NCI-H82 (cell line): ENCODE measurements at regions not wholly inside any gene's neighbourhood (a gene's known extent, or its start where the extent isn't known, plus 50 kb on each side); places are given as distances from the start of the nearest gene placed in this dataset.
A peak's percentile ranks its signal among the peaks of the same experiment; 100 is the strongest.

Source experiments
- DNase-seq: peaks from one replicate; lab custom pipeline; 2025; lab: John Stamatoyannopoulos, UW

- DNase-seq = no peak
These were observed 690.7 kb downstream of the KCNJ3 start for GRCh38 chr2:155389224-155389623.

- DNase-seq = no peak
These were observed 686.1 kb downstream of the KCNJ3 start for GRCh38 chr2:155384555-155385123.

DNA sequence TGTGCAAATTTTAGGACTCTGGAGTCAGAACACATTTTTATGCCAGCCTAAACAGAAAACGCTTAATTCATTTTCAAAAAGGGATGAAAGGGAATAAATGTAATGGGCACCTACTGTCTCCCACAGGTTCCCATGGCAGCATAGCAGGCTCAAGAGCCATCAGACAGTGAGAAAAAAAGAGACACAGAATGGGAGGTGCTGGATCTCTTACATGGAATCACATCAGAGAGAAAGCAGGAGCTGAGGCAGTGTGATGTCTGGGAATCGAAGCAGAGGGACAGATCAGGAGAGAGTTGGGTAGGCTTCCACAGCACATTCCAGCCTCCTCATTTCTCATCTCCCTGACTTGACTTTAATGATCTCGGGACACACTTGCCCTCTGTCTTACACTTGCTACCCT lies 684.3 kb downstream of the KCNJ3 start:
- no peak for DNase-seq

DNA sequence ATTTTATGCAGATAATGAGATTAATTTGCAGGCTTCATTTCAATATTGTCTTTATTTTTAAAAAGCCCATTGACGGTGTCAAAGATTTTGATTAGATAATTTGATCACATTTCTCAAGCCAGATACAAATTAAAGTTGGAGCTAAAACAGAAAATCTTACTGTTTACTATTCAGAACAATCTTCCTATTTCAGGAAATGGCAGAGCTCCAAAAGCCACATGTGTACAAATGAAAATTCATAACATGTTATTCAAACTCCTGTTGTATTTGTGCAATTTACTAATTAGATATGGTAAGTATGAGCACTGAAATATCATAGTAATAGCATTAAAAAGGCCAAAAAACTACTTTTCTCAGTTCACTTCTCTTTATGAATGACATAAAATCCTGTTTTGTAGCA lies 682.9 kb downstream of the KCNJ3 start:
- no peak for DNase-seq

GRCh38 chr2:155379494-155379893 lies 681.0 kb downstream of the KCNJ3 start:
- DNase-seq = no peak

GRCh38 chr2:155377931-155378444 lies 679.5 kb downstream of the KCNJ3 start:
- no peak for DNase-seq

DNA sequence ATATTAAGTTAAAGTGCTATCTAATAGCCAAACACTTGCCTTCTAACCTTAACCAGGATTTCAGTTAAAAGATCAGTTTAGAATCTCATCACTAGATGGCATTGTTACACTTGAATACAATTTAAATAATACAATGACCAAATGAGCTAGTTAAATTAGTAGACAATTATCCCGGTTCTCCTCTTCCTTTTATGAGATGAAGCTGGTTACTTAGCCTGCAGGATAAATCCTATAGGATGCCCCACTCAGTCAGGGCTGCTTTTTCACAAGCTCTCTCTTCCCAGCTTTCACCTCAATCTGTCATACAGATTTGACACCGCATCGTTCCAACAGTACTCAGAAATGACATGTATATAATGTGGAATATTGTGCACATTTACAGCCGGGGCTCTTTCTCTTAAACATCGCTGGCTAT lies 678.8 kb downstream of the KCNJ3 start:
- peak; percentile 62 for DNase-seq

DNA sequence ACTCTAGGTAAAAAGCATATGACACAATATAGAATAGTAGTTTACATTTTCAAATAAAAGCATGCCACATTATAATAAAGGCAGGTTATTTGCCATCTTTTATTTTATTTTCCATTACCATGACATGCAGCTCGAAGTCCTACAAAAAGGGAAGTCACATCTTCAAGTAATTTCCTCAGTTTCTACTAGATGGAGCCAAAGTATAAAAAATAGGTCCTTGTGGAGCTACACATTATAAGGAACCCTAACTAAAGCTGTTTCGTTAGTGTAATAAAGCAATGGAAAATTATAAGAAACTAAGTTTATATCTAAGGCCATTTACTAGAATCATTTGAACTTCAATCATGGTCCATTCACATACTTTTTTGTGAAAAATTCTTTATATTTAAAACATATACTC lies 674.5 kb downstream of the KCNJ3 start:
- peak; percentile 55 for DNase-seq

DNA sequence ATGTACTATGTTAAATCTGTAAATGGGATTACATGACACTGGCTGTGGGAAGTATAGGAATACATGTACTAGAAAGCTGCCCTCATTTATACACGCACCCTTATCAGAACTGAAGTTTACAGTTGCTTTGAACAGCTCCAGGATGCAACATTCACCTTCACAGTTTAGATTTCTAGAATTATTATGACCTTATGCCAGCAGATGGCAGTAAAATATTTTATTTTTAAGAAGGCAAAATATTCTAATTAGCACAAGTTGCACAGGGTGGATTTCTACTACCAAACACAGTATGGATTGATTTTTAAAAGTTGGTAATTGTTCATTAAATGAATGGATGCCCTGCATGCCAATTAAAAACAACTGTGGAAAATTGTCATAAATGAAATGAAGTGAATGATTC lies 670.4 kb downstream of the KCNJ3 start:
- DNase-seq = peak; percentile 70

- no peak for DNase-seq
These were observed 666.3 kb downstream of the KCNJ3 start for GRCh38 chr2:155364766-155365165.

- DNase-seq = no peak
These were observed 664.9 kb downstream of the KCNJ3 start for GRCh38 chr2:155363349-155363888.

DNA sequence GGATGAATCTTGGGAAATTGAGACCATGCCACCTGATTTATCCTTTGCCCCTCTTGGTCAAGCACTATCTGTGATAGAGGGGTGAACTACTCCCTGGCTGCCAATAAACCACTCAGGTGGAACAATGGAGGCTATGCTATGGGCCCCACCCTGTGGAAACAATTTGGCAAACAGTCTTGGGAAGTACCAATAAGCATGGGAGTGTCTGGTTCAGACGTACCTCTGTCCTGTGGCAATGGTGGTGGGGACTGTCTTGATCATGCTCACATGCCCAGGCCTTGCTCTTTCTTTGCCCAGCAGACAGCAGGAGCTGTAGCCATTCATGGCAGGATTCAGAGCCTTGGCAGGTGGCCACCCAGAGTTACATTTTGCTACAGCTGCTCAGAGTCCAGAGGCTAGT lies 658.7 kb downstream of the KCNJ3 start:
- no peak for DNase-seq

DNA sequence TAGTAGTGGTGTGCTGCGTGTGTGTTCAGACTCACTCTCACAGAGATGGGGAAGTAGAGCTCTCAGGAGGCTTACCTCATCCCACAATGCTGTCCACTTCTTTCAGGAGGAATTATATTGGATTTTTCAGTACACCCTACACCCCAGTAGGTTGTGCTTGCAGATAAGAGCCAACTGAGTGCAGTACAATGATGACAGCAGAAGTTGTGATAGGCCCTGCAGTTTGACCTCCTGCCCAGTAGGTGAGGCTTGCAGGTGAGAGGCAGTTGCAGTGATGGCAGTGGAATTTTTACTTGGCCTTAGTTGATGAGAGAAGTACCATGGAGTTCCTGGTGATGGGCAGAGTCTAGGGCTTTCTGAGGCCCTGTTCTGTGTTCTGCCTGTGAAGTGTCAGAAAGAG lies 657.8 kb downstream of the KCNJ3 start:
- no peak for DNase-seq

GRCh38 chr2:155350783-155351580 lies 652.5 kb downstream of the KCNJ3 start:
- no peak for DNase-seq

DNA sequence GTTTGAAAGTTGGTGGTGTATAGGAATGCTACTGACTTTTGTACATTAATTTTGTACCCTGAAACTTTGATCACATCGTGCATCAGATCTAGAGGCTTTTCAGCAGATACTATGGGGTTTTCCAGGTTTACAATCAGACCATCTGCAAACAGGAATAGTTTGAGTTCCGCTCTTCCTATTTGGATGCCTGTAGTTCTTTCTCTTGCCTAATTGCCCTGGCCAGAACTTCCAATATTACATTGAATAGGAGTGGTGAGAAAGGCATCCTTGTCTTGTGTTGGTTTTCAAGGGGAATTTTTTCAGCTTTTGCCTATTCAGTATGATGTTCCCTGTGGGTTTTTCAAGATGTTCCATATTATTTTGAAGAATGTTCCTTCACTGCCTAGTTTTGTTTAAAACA lies 633.5 kb downstream of the KCNJ3 start:
- DNase-seq = no peak

DNA sequence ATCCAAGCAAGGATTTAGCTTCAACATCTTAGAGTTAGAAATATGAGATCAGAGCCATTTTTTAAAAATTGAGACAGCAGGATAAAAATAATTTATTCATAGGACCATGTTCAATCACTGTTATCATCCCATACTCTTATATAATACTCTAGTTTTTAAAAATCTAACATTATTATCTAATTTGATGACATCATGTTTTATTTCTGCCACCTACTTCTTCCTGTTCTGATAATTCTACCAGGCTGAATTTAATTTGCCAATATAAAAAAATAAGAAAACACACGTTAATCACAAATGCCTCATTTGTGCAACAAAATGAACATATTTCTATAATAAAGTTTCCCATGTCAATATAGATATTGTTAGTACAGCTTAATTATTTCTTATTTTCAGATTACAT lies 621.7 kb downstream of the KCNJ3 start:
- no peak for DNase-seq

DNA sequence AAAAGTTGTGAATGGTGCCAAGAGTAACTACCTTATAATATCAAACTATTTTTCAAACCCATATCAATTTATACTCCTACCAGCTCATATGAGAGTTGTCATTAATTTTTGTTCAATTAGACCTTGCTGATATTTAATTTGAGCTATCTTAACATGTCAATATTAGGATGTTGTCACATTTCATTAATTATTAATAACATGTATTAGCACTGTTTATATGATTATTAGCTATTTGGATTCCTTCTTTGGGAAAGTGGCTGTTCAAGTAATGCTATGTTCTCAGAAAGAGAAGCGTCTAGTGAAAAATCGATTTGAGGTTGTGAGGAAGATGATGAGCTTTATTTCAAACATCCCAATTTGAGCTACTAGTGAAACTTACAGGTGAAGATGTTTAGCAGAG lies 620.2 kb downstream of the KCNJ3 start:
- no peak for DNase-seq

DNA sequence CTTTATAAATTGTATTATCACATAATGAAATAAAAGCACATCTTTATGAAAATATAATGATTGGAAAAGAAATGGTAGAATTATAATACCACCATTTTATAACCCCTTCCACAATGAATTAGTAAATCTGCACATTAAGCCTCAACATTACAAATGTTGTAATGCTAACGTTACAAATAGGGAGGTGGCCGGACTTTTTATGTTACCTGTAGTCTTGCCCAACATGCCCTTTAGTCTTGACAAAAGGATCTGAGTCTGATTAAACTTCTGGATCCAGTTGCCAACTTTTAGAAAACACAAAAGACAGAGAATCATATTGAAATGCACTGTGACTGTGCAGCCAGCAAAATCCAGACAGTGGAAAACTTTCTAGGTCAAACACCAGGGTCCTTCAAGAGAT lies 617.3 kb downstream of the KCNJ3 start:
- no peak for DNase-seq

GRCh38 chr2:155310589-155310988 lies 612.1 kb downstream of the KCNJ3 start:
- peak; percentile 54 for DNase-seq

DNA sequence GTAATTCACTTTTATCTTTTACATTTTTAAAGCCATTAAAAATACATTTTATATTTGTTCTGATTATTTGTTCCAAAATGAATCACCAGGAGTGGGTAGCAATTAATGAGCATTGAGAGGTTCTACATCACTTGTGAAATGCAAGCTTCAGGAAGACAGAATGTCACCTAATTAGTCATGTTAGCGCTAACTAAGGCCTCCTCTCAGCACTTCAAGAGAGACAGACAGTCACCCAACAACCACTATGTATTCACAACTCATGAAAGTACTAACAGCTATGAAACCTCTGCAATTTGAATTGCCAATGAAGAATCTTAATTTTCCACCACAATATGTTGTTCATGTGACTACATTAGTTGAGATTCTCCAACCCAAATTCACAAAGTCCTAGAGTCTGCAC lies 611.0 kb downstream of the KCNJ3 start:
- no peak for DNase-seq

DNA sequence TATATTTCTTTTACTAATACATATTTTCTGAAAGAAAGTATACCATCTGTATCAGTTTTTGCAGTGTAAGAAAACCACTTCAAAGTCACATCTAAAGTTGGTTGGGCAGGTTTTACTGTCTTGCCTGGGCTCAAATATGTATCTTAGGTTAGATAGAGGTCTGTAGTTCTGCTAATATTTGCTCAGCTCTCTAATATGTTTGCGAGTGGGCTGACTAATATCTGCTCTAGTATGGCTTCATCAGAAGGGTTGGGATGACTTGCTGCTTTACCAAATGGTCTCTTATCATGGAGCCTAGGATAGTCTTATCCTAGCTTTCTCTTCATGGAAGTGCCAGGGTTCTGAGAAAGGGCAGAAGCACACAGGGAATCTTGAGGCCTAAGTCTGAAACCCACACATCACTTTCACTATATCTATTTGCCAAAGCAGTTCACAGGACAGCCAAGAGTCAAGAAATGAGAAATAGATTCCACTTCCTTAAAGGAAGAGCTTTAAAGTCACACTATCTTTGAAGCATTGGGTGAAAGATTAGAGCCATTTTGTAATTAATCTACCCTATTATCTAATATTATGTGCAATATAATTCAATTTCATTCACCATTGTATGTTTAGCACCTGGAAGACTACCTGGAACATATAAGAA lies 610.0 kb downstream of the KCNJ3 start:
- no peak for DNase-seq

- no peak for DNase-seq
These were observed 602.7 kb downstream of the KCNJ3 start for GRCh38 chr2:155301221-155301620.

DNA sequence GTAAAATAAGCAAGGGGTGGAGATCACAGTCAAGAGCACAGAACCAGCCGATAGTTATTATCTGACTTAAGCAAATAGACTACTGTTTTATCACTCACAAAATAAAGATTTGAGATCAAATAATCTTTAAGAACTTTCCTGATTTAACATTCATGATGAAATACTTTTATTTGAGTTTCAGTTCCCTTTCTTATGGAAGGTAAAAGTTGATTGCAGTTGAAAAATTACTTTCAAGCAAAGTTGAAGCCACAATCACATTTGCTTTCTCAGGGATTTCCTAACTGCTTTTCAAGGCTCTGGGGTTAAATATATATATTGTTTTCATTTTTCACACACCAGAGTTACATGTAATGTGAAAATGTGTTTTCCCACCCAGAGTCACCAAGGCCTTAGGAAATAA lies 599.5 kb downstream of the KCNJ3 start:
- no peak for DNase-seq
